ENCODE measurements at regions not wholly inside any gene's neighbourhood (a gene's known extent, or its start where the extent isn't known, plus 50 kb on each side); places are given as distances from the start of the nearest gene placed in this dataset.

DNA sequence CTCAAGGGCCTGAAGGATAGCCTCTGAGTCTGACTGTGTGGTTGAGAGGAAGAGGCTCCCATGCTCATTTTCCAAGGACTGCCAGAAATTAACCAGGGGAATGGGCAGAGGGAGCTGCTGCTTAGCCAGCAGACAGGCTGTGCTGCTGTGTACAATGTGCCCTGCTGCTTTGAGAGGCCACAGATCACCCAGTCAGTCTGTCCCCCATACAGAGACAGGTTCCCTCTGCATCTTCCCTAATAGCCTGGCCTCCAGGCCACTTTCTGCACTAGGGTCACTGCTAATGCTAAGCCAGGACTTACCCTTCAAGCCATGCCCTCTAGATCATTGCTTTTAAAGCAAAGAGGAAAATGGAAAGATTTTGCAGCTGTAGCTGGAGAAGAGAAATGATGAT lies 341.1 kb downstream of the CYRIA start:
- ChIA-PET POLR2A (no interaction called here), CTCF (no interaction called here)
- Histone ChIP-seq H3K27ac (ENCODE audit: low read depth in 1 of 2, low read length in 2 of 2) (no peak overlapping the region), H3K4me3 (ENCODE audit: low read length) (no peak overlapping the region), H3K27me3 (ENCODE audit: control insufficient read depth in 1 of 2, insufficient read depth in 2 of 2, low read length in 2 of 2) (no peaks in the 10 kb centered on the region), H3K9me3 (ENCODE audit: control insufficient read depth in 1 of 2, insufficient read depth in 1 of 2, low read length in 2 of 2) (peaks cover 0 to 7% of the 10 kb centered on the region in 2 experiments), H3K36me3 (ENCODE audit: insufficient read depth, low read length) (no peaks in the 10 kb centered on the region), H3K4me1 (ENCODE audit: insufficient read depth, low read length) (no peaks in the 10 kb centered on the region)
- Mint-ChIP-seq H3K27me3 (no peaks in the 10 kb centered on the region), H3K9me3 (no peaks in the 10 kb centered on the region), H3K27ac (no peak overlapping the region), H3K36me3 (ENCODE audit: low read depth) (no peaks in the 10 kb centered on the region), H3K4me1 (ENCODE audit: low read depth) (no peaks in the 10 kb centered on the region), H3K4me3 (no peak overlapping the region)
- TF ChIP-seq, protein P1, sequence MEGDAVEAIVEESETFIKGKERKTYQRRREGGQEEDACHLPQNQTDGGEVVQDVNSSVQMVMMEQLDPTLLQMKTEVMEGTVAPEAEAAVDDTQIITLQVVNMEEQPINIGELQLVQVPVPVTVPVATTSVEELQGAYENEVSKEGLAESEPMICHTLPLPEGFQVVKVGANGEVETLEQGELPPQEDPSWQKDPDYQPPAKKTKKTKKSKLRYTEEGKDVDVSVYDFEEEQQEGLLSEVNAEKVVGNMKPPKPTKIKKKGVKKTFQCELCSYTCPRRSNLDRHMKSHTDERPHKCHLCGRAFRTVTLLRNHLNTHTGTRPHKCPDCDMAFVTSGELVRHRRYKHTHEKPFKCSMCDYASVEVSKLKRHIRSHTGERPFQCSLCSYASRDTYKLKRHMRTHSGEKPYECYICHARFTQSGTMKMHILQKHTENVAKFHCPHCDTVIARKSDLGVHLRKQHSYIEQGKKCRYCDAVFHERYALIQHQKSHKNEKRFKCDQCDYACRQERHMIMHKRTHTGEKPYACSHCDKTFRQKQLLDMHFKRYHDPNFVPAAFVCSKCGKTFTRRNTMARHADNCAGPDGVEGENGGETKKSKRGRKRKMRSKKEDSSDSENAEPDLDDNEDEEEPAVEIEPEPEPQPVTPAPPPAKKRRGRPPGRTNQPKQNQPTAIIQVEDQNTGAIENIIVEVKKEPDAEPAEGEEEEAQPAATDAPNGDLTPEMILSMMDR (IDR thresholded peaks at IDR 0.05), result no peak
- intact Hi-C loops (cut with DNase I, micrococcal nuclease), result no loop called here
- no peak for ATAC-seq (ENCODE audit: poor library complexity)
- DNase-seq, result no peak

DNA sequence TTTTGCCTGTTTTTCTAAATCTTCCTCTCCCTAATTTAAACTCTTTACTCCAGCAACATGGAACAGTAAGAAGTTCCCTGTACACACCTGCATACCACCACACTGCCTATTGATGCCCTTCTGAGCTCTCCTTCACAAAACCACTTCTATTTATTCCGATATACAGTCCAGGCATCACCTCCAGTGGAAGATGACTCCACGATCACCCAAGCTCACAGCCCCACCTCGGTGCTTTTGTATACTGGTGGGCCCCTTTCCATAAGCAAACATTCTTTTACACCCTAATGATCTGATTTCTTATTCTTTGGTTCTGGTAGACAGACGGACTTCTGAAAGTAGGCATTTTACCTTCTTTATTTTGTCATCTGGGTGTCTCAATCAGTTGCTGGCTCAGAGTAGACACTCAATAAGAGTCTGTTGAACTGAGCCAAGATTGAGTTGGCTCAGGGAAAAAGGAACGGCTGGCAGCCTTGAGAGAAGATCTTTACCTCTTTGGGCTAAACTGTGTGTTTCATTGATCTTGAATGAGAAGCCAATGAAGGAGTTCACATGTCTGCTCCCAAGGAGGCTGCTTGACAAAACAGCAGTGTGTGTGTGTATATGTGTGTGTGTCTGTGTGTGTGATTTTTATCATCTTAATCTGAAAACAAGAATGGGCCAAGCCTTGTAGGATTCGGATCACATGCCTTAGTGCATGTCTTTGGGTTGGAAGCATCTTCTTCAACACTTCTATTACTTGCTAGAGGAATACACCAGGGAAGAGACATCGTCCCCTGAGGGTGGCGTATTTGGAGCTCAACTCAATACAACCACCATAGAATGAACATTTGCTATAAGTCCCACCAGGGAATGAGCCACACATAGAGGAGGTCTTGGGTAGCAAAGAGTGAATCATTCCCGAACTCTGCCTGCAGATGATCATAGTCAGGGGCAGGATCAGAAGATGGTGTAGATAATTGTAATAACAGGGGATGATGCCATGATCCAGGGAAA lies 341.8 kb downstream of the CYRIA start:
- no peaks in the 10 kb centered on the region for H3K9me3 Mint-ChIP-seq
- no peak for DNase-seq
- H3K36me3 Mint-ChIP-seq (ENCODE audit: low read depth), result no peaks in the 10 kb centered on the region
- POLR2A ChIA-PET, result no interaction called here
- H3K4me1 Mint-ChIP-seq (ENCODE audit: low read depth), result no peaks in the 10 kb centered on the region
- Histone ChIP-seq H3K9me3 (ENCODE audit: control insufficient read depth in 1 of 2, insufficient read depth in 1 of 2, low read length in 2 of 2) (peaks cover 0 to 7% of the 10 kb centered on the region in 2 experiments), H3K4me1 (ENCODE audit: insufficient read depth, low read length) (no peaks in the 10 kb centered on the region), H3K4me3 (ENCODE audit: low read length) (no peak overlapping the region), H3K27ac (ENCODE audit: low read depth in 1 of 2, low read length in 2 of 2) (no peak overlapping the region), H3K36me3 (ENCODE audit: insufficient read depth, low read length) (no peaks in the 10 kb centered on the region), H3K27me3 (ENCODE audit: control insufficient read depth in 1 of 2, insufficient read depth in 2 of 2, low read length in 2 of 2) (no peaks in the 10 kb centered on the region)
- H3K27ac Mint-ChIP-seq, result no peak overlapping the region
- no peak overlapping the region for H3K4me3 Mint-ChIP-seq
- CTCF ChIA-PET, result interaction anchor here (1.0 kb wide), 1 partner anchor 15 kb away, joined by 3 read pairs; no protein-coding TSS in a partner anchor
- ATAC-seq (ENCODE audit: poor library complexity), result no peak
- TF ChIP-seq, protein P1 (IDR thresholded peaks at IDR 0.05), result no peak
- intact Hi-C loops (cut with DNase I, micrococcal nuclease), result no loop called here
- no peaks in the 10 kb centered on the region for H3K27me3 Mint-ChIP-seq

DNA sequence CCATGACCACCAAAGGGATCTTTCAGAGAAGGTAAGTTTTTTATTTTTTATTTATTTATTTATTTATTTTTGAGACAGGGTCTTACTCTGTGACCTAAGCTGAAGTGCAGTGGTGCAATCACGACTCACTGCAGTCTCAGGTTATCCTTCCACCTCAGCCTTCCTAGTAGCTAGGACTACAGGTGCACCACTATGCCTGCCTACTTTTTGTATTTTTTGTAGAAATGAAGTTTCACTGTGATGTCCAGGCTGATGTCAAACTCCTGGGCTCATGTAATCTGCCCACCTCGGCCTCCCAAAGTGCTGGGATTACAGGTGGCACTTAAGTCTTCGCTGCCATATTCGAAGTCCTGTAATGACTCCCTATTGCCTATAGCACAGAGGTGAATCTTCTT lies 342.5 kb downstream of the CYRIA start:
- Mint-ChIP-seq H3K9me3 (no peaks in the 10 kb centered on the region), H3K4me1 (ENCODE audit: low read depth) (no peaks in the 10 kb centered on the region), H3K27ac (no peak overlapping the region)

More for the DNA sequence above, 342.5 kb downstream of the CYRIA start:
- no peaks in the 10 kb centered on the region for H3K27me3 Mint-ChIP-seq
- peaks cover 0 to 7% of the 10 kb centered on the region in 2 experiments for H3K9me3 ChIP-seq (ENCODE audit: control insufficient read depth in 1 of 2, insufficient read depth in 1 of 2, low read length in 2 of 2)
- H3K27me3 ChIP-seq (ENCODE audit: control insufficient read depth in 1 of 2, insufficient read depth in 2 of 2, low read length in 2 of 2), result no peaks in the 10 kb centered on the region
- ATAC-seq (ENCODE audit: poor library complexity), result no peak
- H3K4me1 ChIP-seq (ENCODE audit: insufficient read depth, low read length), result no peaks in the 10 kb centered on the region
- no peak overlapping the region for H3K4me3 Mint-ChIP-seq
- no peak for DNase-seq
- TF ChIP-seq, protein P1 (IDR thresholded peaks at IDR 0.05), result no peak
- intact Hi-C loops (cut with DNase I, micrococcal nuclease), result no loop called here
- no peaks in the 10 kb centered on the region for H3K36me3 Mint-ChIP-seq (ENCODE audit: low read depth)
- POLR2A ChIA-PET, result no interaction called here
- no peak overlapping the region for H3K4me3 ChIP-seq (ENCODE audit: low read length)
- H3K36me3 ChIP-seq (ENCODE audit: insufficient read depth, low read length), result no peaks in the 10 kb centered on the region
- CTCF ChIA-PET, result interaction anchor here (1.0 kb wide), 1 partner anchor 14 kb away, joined by 3 read pairs; no protein-coding TSS in a partner anchor
- H3K27ac ChIP-seq (ENCODE audit: low read depth in 1 of 2, low read length in 2 of 2), result no peak overlapping the region
